ENCODE measurements at regions not wholly inside any gene's neighbourhood (a gene's known extent, or its start where the extent isn't known, plus 50 kb on each side); places are given as distances from the start of the nearest gene placed in this dataset.

- TF ChIP-seq CTCF (IDR thresholded peaks at IDR 0.05; ENCODE audit: low read depth, low read length): no peak
- no peak for TF ChIP-seq MYC (IDR thresholded peaks at IDR 0.05; ENCODE audit: low read depth, low read length)
Measured at GRCh38 chr3:72230774-72231379, 445.9 kb upstream of the PROK2 start.
